ENCODE measurements at regions not wholly inside any gene's neighbourhood (a gene's known extent, or its start where the extent isn't known, plus 50 kb on each side); places are given as distances from the start of the nearest gene placed in this dataset.
A peak's percentile ranks its signal among the peaks of the same experiment; 100 is the strongest.
"Not testable (repeated sequence)": the region's sequence is repeated elsewhere in the genome, so short reads cannot be mapped to it uniquely, and the experiment has no call there.

- DNase-seq (no peak), ATAC-seq (ENCODE audit: low read depth in 2 of 2) (no peak)
- Mint-ChIP-seq H3K36me3 (no peaks in the 10 kb centered on the region), H3K27ac (no peak overlapping the region), H3K9me3 (peaks cover 0 to under 1% (median 0%) of the 10 kb centered on the region in 7 donors), H3K4me1 (no peaks in the 10 kb centered on the region), H3K27me3 (peaks cover 0 to 5% (median 0%) of the 10 kb centered on the region in 3 donors), H3K4me3 (no peak overlapping the region)
Measured at GRCh38 chr2:180571559-180571958, 408.8 kb upstream of the UBE2E3 start.

GRCh38 chr2:180570864-180571263 lies 409.5 kb upstream of the UBE2E3 start:
- DNase-seq, result no peak
- Mint-ChIP-seq H3K27ac (no peak overlapping the region), H3K4me1 (no peaks in the 10 kb centered on the region), H3K27me3 (peaks cover 0 to 5% (median 0%) of the 10 kb centered on the region in 3 donors), H3K4me3 (no peak overlapping the region), H3K9me3 (no peaks in the 10 kb centered on the region), H3K36me3 (no peaks in the 10 kb centered on the region)
- ATAC-seq (ENCODE audit: low read depth in 2 of 2), result no peak

GRCh38 chr2:180564051-180564450 lies 416.4 kb upstream of the UBE2E3 start:
- ATAC-seq (ENCODE audit: low read depth in 2 of 2), result no peak
- no peak overlapping the region for H3K27ac Mint-ChIP-seq
- H3K27me3 Mint-ChIP-seq, result peaks cover 0 to 5% (median 0%) of the 10 kb centered on the region in 3 donors
- peaks cover 0 to 2% (median 0%) of the 10 kb centered on the region in 7 donors for H3K9me3 Mint-ChIP-seq
- no peak for DNase-seq
- no peaks in the 10 kb centered on the region for H3K4me1 Mint-ChIP-seq
- H3K4me3 Mint-ChIP-seq, result peak overlapping the region in 1 of 8 donors; percentile 44
- H3K36me3 Mint-ChIP-seq, result no peaks in the 10 kb centered on the region

GRCh38 chr2:180562378-180562777 lies 418.0 kb upstream of the UBE2E3 start:
- ATAC-seq (ENCODE audit: low read depth in 2 of 2), result no peak
- peaks cover 0 to 2% (median 0%) of the 10 kb centered on the region in 7 donors for H3K9me3 Mint-ChIP-seq
- no peaks in the 10 kb centered on the region for H3K36me3 Mint-ChIP-seq
- peak overlapping the region in 1 of 6 donors; percentile 27 for H3K27ac Mint-ChIP-seq
- no peaks in the 10 kb centered on the region for H3K4me1 Mint-ChIP-seq
- H3K4me3 Mint-ChIP-seq, result no peak overlapping the region
- peaks cover 0 to 5% (median 0%) of the 10 kb centered on the region in 3 donors for H3K27me3 Mint-ChIP-seq
- DNase-seq, result no peak

GRCh38 chr2:180559771-180560170 lies 420.6 kb upstream of the UBE2E3 start:
- DNase-seq (no peak), ATAC-seq (ENCODE audit: low read depth in 2 of 2) (no peak)

GRCh38 chr2:180559038-180559437 lies 421.4 kb upstream of the UBE2E3 start:
- H3K27me3 Mint-ChIP-seq, result peaks cover 0 to 5% (median 0%) of the 10 kb centered on the region in 3 donors
- H3K36me3 Mint-ChIP-seq, result no peaks in the 10 kb centered on the region
- H3K9me3 Mint-ChIP-seq, result peaks cover 0 to 8% (median 0%) of the 10 kb centered on the region in 7 donors
- ATAC-seq (ENCODE audit: low read depth in 2 of 2) (no peak), DNase-seq (no peak)
- no peak overlapping the region for H3K4me3 Mint-ChIP-seq
- no peak overlapping the region for H3K27ac Mint-ChIP-seq
- H3K4me1 Mint-ChIP-seq, result no peaks in the 10 kb centered on the region

More at GRCh38 chr2:180559771-180560170, 420.6 kb upstream of the UBE2E3 start:
- Mint-ChIP-seq H3K36me3 (no peaks in the 10 kb centered on the region), H3K9me3 (peaks cover 0 to 5% (median 0%) of the 10 kb centered on the region in 7 donors), H3K27ac (peak overlapping the region in 1 of 6 donors; percentile 57), H3K4me1 (no peaks in the 10 kb centered on the region), H3K27me3 (peaks cover 0 to 5% (median 0%) of the 10 kb centered on the region in 3 donors), H3K4me3 (no peak overlapping the region)

- no peaks in the 10 kb centered on the region for H3K4me1 Mint-ChIP-seq
- DNase-seq (no peak), ATAC-seq (ENCODE audit: low read depth in 2 of 2) (no peak)
- H3K9me3 Mint-ChIP-seq, result peaks cover 0 to 6% (median 0%) of the 10 kb centered on the region in 7 donors
- H3K27me3 Mint-ChIP-seq, result peaks cover 0 to 5% (median 0%) of the 10 kb centered on the region in 3 donors
- H3K27ac Mint-ChIP-seq, result no peak overlapping the region
- no peak overlapping the region for H3K4me3 Mint-ChIP-seq
- no peaks in the 10 kb centered on the region for H3K36me3 Mint-ChIP-seq
Measured at GRCh38 chr2:180555391-180555965, 424.9 kb upstream of the UBE2E3 start.

GRCh38 chr2:180554330-180554729 lies 426.1 kb upstream of the UBE2E3 start:
- H3K36me3 Mint-ChIP-seq, result no peaks in the 10 kb centered on the region
- H3K4me3 Mint-ChIP-seq, result no peak overlapping the region
- peaks cover 0 to 6% (median 0%) of the 10 kb centered on the region in 7 donors for H3K9me3 Mint-ChIP-seq
- ATAC-seq (ENCODE audit: low read depth in 2 of 2) (no peak), DNase-seq (no peak)
- no peak overlapping the region for H3K27ac Mint-ChIP-seq
- no peaks in the 10 kb centered on the region for H3K4me1 Mint-ChIP-seq
- peaks cover 0 to 10% (median 0%) of the 10 kb centered on the region in 3 donors for H3K27me3 Mint-ChIP-seq

GRCh38 chr2:180553094-180553715 lies 427.2 kb upstream of the UBE2E3 start:
- DNase-seq (no peak), ATAC-seq (ENCODE audit: low read depth in 2 of 2) (no peak)
- Mint-ChIP-seq H3K36me3 (no peaks in the 10 kb centered on the region), H3K4me3 (no peak overlapping the region), H3K4me1 (no peaks in the 10 kb centered on the region), H3K9me3 (peaks cover 0 to 6% (median 0%) of the 10 kb centered on the region in 7 donors), H3K27ac (no peak overlapping the region), H3K27me3 (peaks cover 0 to 10% (median 0%) of the 10 kb centered on the region in 3 donors)

- ATAC-seq (ENCODE audit: low read depth in 2 of 2) (no peak), DNase-seq (no peak)
- no peak overlapping the region for H3K4me3 Mint-ChIP-seq
- no peaks in the 10 kb centered on the region for H3K4me1 Mint-ChIP-seq
- no peaks in the 10 kb centered on the region for H3K27me3 Mint-ChIP-seq
- no peak overlapping the region for H3K27ac Mint-ChIP-seq
- H3K9me3 Mint-ChIP-seq, result peaks cover 0 to 13% (median 0%) of the 10 kb centered on the region in 7 donors
- H3K36me3 Mint-ChIP-seq, result no peaks in the 10 kb centered on the region
Measured at GRCh38 chr2:180542511-180542910, 437.9 kb upstream of the UBE2E3 start.

GRCh38 chr2:180540761-180541160 lies 439.6 kb upstream of the UBE2E3 start:
- H3K27me3 Mint-ChIP-seq, result no peaks in the 10 kb centered on the region
- no peak for DNase-seq
- peaks cover 0 to 8% (median 0%) of the 10 kb centered on the region in 7 donors for H3K9me3 Mint-ChIP-seq
- H3K27ac Mint-ChIP-seq, result no peak overlapping the region
- H3K4me3 Mint-ChIP-seq, result no peak overlapping the region
- no peaks in the 10 kb centered on the region for H3K4me1 Mint-ChIP-seq
- no peaks in the 10 kb centered on the region for H3K36me3 Mint-ChIP-seq
- ATAC-seq (ENCODE audit: low read depth in 2 of 2), result no peak

GRCh38 chr2:180539541-180539940 lies 440.9 kb upstream of the UBE2E3 start:
- Mint-ChIP-seq H3K4me3 (no peak overlapping the region), H3K27ac (no peak overlapping the region), H3K27me3 (no peaks in the 10 kb centered on the region), H3K36me3 (no peaks in the 10 kb centered on the region), H3K9me3 (peaks cover 0 to 3% (median 0%) of the 10 kb centered on the region in 7 donors), H3K4me1 (no peaks in the 10 kb centered on the region)
- DNase-seq (no peak), ATAC-seq (ENCODE audit: low read depth in 2 of 2) (no peak)

GRCh38 chr2:180535289-180535688 lies 445.1 kb upstream of the UBE2E3 start:
- DNase-seq (no peak), ATAC-seq (ENCODE audit: low read depth in 2 of 2) (no peak)
- Mint-ChIP-seq H3K4me3 (no peak overlapping the region), H3K4me1 (no peaks in the 10 kb centered on the region), H3K27me3 (no peaks in the 10 kb centered on the region), H3K27ac (no peak overlapping the region), H3K9me3 (peaks cover 0 to 2% (median 0%) of the 10 kb centered on the region in 7 donors), H3K36me3 (no peaks in the 10 kb centered on the region)

GRCh38 chr2:180531787-180532186 lies 448.6 kb upstream of the UBE2E3 start:
- H3K27me3 Mint-ChIP-seq; H3K36me3 Mint-ChIP-seq; H3K4me1 Mint-ChIP-seq; H3K4me3 Mint-ChIP-seq; H3K27ac Mint-ChIP-seq; DNase-seq; ATAC-seq (ENCODE audit: low read depth in 2 of 2): not testable (repeated sequence)
- peaks cover 0 to 11% (median under 1%) of the 10 kb centered on the region in 7 donors for H3K9me3 Mint-ChIP-seq
